Spleen (tissue), 11 donors: ENCODE measurements at regions not wholly inside any gene's neighbourhood (a gene's known extent, or its start where the extent isn't known, plus 50 kb on each side); places are given as distances from the start of the nearest gene placed in this dataset.
"Not testable (repeated sequence)": the region's sequence is repeated elsewhere in the genome, so short reads cannot be mapped to it uniquely, and the experiment has no call there.

Experiments used
- DNase-seq: peaks from one replicate; pipeline ENCODE4 v3.0.0-alpha.2; 2020
- H3K27ac ChIP-seq, 8 donors: fragments of 200-600 bp; sonication (generic) in 7 of 8; 1 replicate in 4 of 8; 2 replicates in 4 of 8; pipeline versions ENCODE4 v1.5.0 to v1.8.0; 2016 to 2021; ENCODE audit warnings: inconsistent platforms in 4 of 8, mild to moderate bottlenecking in 4 of 8, moderate library complexity in 1 of 8
- H3K27me3 ChIP-seq, 7 donors: fragments of 200-600 bp; sonication (generic) in 6 of 7; replicated peaks in 1 of 7; 1 replicate in 4 of 7; 2 replicates in 3 of 7; pipeline versions ENCODE4 v1.5.0 to v1.8.0; 2016 to 2021; ENCODE audit warnings: inconsistent platforms in 3 of 7, mild to moderate bottlenecking in 1 of 7
- H3K36me3 ChIP-seq, 6 donors: fragments of 200-600 bp; sonication (generic) in 5 of 6; 1 replicate in 4 of 6; 2 replicates in 2 of 6; pipeline versions ENCODE4 v1.5.0 to v1.8.0; 2016 to 2021; ENCODE audit warnings: inconsistent platforms in 2 of 6
- H3K4me1 ChIP-seq, 6 donors: fragments of 200-600 bp; sonication (generic) in 5 of 6; 1 replicate in 3 of 6; 2 replicates in 3 of 6; pipeline versions ENCODE4 v1.5.0 to v1.8.0; 2016 to 2021; ENCODE audit warnings: inconsistent platforms in 3 of 6
- H3K4me3 ChIP-seq, 8 donors: fragments of 200-600 bp; sonication (generic) in 7 of 8; 1 replicate in 4 of 8; 2 replicates in 4 of 8; pipeline versions ENCODE4 v1.5.0 to v1.8.0; 2016 to 2021; ENCODE audit warnings: inconsistent platforms in 4 of 8, mild to moderate bottlenecking in 4 of 8, moderate library complexity in 2 of 8
- H3K9me3 ChIP-seq, 8 donors: fragments of 200-600 bp; sonication (generic) in 7 of 8; 1 replicate in 4 of 8; 2 replicates in 4 of 8; pipeline versions ENCODE4 v1.5.0 to v1.8.0; 2016 to 2021; ENCODE audit warnings: inconsistent platforms in 4 of 8
- POLR2A ChIP-seq, 3 donors: fragments of 450-650 bp; IDR thresholded peaks; one replicate each; pipeline ENCODE4 v1.5.1; 2017; ENCODE audit warnings: antibody characterized with exemption in 3 of 3, mild to moderate bottlenecking in 1 of 3
- POLR2AphosphoS5 ChIP-seq, 3 donors: sonication (generic); formaldehyde crosslinking; IDR thresholded peaks; one replicate each; pipeline ENCODE4 v1.5.1; 2017; ENCODE audit warnings: antibody characterized with exemption in 3 of 3
- WGBS, 5 donors: extraction: QIAGEN DNeasy Blood & Tissue Kit in 3 of 5; methylation state at CpG; one replicate each; pipeline versions ENCODE4 v1.1.5 to v1.1.7; 2013 to 2018; 5-methylcytosine and 5-hydroxymethylcytosine counted together
- intact Hi-C: fragments of 100-400 bp; cut with DNase I; formaldehyde crosslinking; loops from one replicate; pipeline ENCODE4 v1.15.0; 2023; ENCODE audit warnings: low total_unique reads
- TF ChIP-seq, protein P1 (sequence below), 11 experiments: fragments of 200-600 bp in 7 of 11; fragments of 450-650 bp in 4 of 11; sonication (generic) in 4 of 11; IDR thresholded peaks in 8 of 11; conservative IDR thresholded peaks in 3 of 11; 1 replicate in 7 of 11; 2 replicates in 4 of 11; pipeline versions ENCODE4 v1.4.0 to v1.8.0; 2016 to 2021; ENCODE audit warnings: antibody characterized with exemption in 11 of 11, inconsistent platforms in 4 of 11, mild to moderate bottlenecking in 1 of 11
- donor health status: healthy with polysubstance abuse.
- donor health status: DM: no; HTN: no; CAD: no; lungs with moderate emphysema.
- donor health status: DM: no; HTN: no; CAD: no.
- donor health status: Bipolar disorder and iron deficiency.
- donor health status: healthy.
- donor health status: DM: no; HTN: no; CAD: no.
- donor health status: DM: yes; HTN: yes; CAD: no.

DNA sequence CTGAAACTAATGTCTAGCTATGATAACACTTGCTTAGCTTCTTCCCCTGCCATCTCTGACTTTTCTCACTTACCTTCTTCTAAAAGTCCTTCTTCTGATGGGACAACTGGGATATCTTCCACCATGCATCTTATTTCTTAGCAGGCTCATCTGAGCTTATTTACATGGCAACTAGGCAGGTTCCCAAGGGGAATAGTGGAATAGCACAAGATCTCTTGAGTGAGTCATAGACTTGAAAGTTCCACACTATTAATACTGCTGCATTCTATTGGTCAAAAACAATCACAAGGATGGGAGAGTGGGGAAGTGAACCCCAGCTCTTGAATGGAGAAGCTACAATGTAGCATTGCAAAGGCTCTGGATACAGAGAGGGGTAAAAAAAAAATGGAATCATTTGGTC, 142.1 kb downstream of the HAO1 start:
- no peaks in the 10 kb centered on the region for H3K27me3 ChIP-seq
- peaks cover 0 to 6% (median 1%) of the 10 kb centered on the region in 8 donors for H3K9me3 ChIP-seq
- H3K27ac ChIP-seq = no peak overlapping the region
- TF ChIP-seq POLR2AphosphoS5 (IDR thresholded peaks at IDR 0.05) (no peak), POLR2A (IDR thresholded peaks at IDR 0.05) (no peak)
- TF ChIP-seq, protein P1, sequence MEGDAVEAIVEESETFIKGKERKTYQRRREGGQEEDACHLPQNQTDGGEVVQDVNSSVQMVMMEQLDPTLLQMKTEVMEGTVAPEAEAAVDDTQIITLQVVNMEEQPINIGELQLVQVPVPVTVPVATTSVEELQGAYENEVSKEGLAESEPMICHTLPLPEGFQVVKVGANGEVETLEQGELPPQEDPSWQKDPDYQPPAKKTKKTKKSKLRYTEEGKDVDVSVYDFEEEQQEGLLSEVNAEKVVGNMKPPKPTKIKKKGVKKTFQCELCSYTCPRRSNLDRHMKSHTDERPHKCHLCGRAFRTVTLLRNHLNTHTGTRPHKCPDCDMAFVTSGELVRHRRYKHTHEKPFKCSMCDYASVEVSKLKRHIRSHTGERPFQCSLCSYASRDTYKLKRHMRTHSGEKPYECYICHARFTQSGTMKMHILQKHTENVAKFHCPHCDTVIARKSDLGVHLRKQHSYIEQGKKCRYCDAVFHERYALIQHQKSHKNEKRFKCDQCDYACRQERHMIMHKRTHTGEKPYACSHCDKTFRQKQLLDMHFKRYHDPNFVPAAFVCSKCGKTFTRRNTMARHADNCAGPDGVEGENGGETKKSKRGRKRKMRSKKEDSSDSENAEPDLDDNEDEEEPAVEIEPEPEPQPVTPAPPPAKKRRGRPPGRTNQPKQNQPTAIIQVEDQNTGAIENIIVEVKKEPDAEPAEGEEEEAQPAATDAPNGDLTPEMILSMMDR (IDR thresholded peaks at IDR 0.05 in 8 of 11, conservative IDR thresholded peaks at IDR 0.05 in 3 of 11) = no peak
- no peaks in the 10 kb centered on the region for H3K4me1 ChIP-seq
- no peak overlapping the region for H3K4me3 ChIP-seq
- DNase-seq = no peak
- intact Hi-C loops = no loop called here
- no peaks in the 10 kb centered on the region for H3K36me3 ChIP-seq

GRCh38 chr20:7799862-7800261, 140.4 kb downstream of the HAO1 start:
- WGBS, 5 donors = 23 to 58% (median 41%) methylated on average over 1 of the region's 1 CpG
- Histone ChIP-seq H3K27ac (no peak overlapping the region), H3K9me3 (peaks cover 0 to 9% (median 4%) of the 10 kb centered on the region in 8 donors), H3K4me1 (no peaks in the 10 kb centered on the region), H3K4me3 (no peak overlapping the region), H3K27me3 (peaks cover 0 to 6% (median 0%) of the 10 kb centered on the region in 7 donors), H3K36me3 (no peaks in the 10 kb centered on the region)
- TF ChIP-seq POLR2A (IDR thresholded peaks at IDR 0.05) = no peak
- TF ChIP-seq POLR2AphosphoS5 (IDR thresholded peaks at IDR 0.05) = no peak
- TF ChIP-seq, protein P1 (IDR thresholded peaks at IDR 0.05 in 8 of 11, conservative IDR thresholded peaks at IDR 0.05 in 3 of 11) = no peak
- DNase-seq = no peak
- intact Hi-C loops = no loop called here

GRCh38 chr20:7803411-7804151, 136.7 kb downstream of the HAO1 start:
- intact Hi-C loops, H3K4me3 ChIP-seq, H3K36me3 ChIP-seq, H3K4me1 ChIP-seq, H3K27ac ChIP-seq, H3K27me3 ChIP-seq, DNase-seq: not testable (repeated sequence)
- H3K9me3 ChIP-seq = peaks cover 0 to 36% (median 30%) of the 10 kb centered on the region in 8 donors
- 56 to 75% (median 71%) methylated on average over 20 to 52 of the region's 52 CpGs for WGBS, 5 donors

DNA sequence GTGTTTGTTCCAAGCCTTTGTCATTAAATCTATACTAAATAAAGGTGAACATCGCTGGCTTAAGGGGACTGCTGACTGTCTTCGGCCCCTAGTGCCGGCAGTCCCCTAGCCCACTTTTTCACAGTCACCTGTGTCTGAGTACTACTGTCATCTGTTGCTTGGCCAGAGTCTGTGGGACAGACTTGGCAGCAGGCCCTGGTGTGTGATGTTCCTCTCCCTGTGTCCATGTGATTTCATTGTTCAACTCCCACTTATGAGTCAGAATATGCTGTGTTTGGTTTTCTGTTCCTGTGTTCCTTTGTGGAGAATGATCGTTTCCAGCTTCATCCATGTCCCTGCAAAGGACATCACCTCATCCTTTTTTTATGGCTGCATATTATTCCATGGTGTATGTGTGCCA, 133.4 kb downstream of the HAO1 start:
- no peak for DNase-seq
- intact Hi-C loops = no loop called here
- TF ChIP-seq POLR2A (IDR thresholded peaks at IDR 0.05) (no peak), POLR2AphosphoS5 (IDR thresholded peaks at IDR 0.05) (no peak)
- TF ChIP-seq, protein P1 (IDR thresholded peaks at IDR 0.05 in 8 of 11, conservative IDR thresholded peaks at IDR 0.05 in 3 of 11) = no peak
- Histone ChIP-seq H3K4me3 (no peak overlapping the region), H3K4me1 (no peaks in the 10 kb centered on the region), H3K36me3 (no peaks in the 10 kb centered on the region), H3K27me3 (peaks cover 0 to 6% (median 0%) of the 10 kb centered on the region in 7 donors), H3K27ac (no peak overlapping the region), H3K9me3 (peaks cover 0 to 56% (median 38%) of the 10 kb centered on the region in 8 donors)
- 85 to 96% (median 91%) methylated on average over 4 of the region's 4 CpGs for WGBS, 5 donors
